ENCODE measurements at regions not wholly inside any gene's neighbourhood (a gene's known extent, or its start where the extent isn't known, plus 50 kb on each side); places are given as distances from the start of the nearest gene placed in this dataset.

- no peaks in the 10 kb centered on the region for H3K4me1 ChIP-seq (ENCODE audit: control insufficient read depth, extremely low read depth, insufficient read depth, low read length)
- dilution Hi-C loops (cut with MboI; ENCODE audit: extremely low pct_ligation_motif_present, low sequenced_read_pairs) = no loop called here
- no peaks in the 10 kb centered on the region for H3K79me2 ChIP-seq (ENCODE audit: control insufficient read depth, insufficient read depth, low read length)
- H3K9me1 ChIP-seq (ENCODE audit: control insufficient read depth, extremely low read depth, insufficient read depth, low read length) = no peaks in the 10 kb centered on the region
- no peak overlapping the region for H3K27ac ChIP-seq (ENCODE audit: control insufficient read depth, insufficient read depth, low read length)
- DNase-seq (ENCODE audit: low read depth, low spot score) (no peak), FAIRE-seq (no peak)
- H3K9me3 ChIP-seq (ENCODE audit: control insufficient read depth, low read depth, low read length) = no peaks in the 10 kb centered on the region
- H2AFZ ChIP-seq (ENCODE audit: control insufficient read depth, low read length) = no peak overlapping the region
- H3K9ac ChIP-seq (ENCODE audit: control insufficient read depth, extremely low read depth, insufficient read depth, low read length) = no peak overlapping the region
- H3K36me3 ChIP-seq (ENCODE audit: control insufficient read depth in 2 of 2, extremely low read depth in 1 of 2, insufficient read depth in 2 of 2, low read length in 2 of 2) = no peaks in the 10 kb centered on the region
- no peaks in the 10 kb centered on the region for H4K20me1 ChIP-seq (ENCODE audit: control insufficient read depth, extremely low read depth, insufficient read depth, low read length)
- no peaks in the 10 kb centered on the region for H3K27me3 ChIP-seq (ENCODE audit: control insufficient read depth, extremely low read depth, insufficient read depth, low read length)
- H3K4me2 ChIP-seq (ENCODE audit: control insufficient read depth, extremely low read depth, insufficient read depth, low read depth, low read length) = no peak overlapping the region
- no peak overlapping the region for H3K4me3 ChIP-seq (ENCODE audit: control insufficient read depth in 2 of 3, extremely low read depth in 1 of 3, insufficient read depth in 2 of 3, low read depth in 1 of 3, low read length in 3 of 3)
- TF ChIP-seq CTCF (optimal IDR thresholded peaks at IDR 0.05 in 1 of 3, IDR thresholded peaks at IDR 0.05 in 1 of 3, conservative IDR thresholded peaks at IDR 0.05 in 1 of 3; ENCODE audit: extremely low read depth in 1 of 3, insufficient read depth in 2 of 3, low read length in 3 of 3) = no peak
- no peak for TF ChIP-seq EZH2 (IDR thresholded peaks at IDR 0.05; ENCODE audit: low read length)
Observed at GRCh38 chr1:30126848-30127247, 596.5 kb downstream of the MATN1 start.

DNA sequence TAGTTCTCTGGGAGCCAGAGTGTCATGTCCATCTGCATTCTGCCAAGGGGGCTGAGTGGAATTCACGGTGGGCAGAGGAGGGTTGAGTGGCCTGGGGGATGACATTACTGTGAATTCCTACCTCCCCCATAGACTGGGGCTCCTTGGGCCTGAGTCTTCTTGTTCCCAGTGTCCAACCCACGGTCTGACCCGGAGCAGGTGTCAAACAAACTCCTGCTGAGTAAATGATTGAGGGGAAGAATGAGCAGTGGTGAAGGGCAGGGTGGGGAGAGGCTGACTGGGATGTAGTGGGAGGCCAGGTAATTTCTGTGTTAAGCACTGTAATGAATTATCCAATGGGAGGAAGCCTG is 597.6 kb downstream of the MATN1 start:
- Histone ChIP-seq H2AFZ (ENCODE audit: control insufficient read depth, low read length) (no peak overlapping the region), H3K27me3 (ENCODE audit: control insufficient read depth, extremely low read depth, insufficient read depth, low read length) (no peaks in the 10 kb centered on the region), H3K4me1 (ENCODE audit: control insufficient read depth, extremely low read depth, insufficient read depth, low read length) (no peaks in the 10 kb centered on the region), H3K27ac (ENCODE audit: control insufficient read depth, insufficient read depth, low read length) (no peak overlapping the region), H3K9me1 (ENCODE audit: control insufficient read depth, extremely low read depth, insufficient read depth, low read length) (no peaks in the 10 kb centered on the region), H3K4me3 (ENCODE audit: control insufficient read depth in 2 of 3, extremely low read depth in 1 of 3, insufficient read depth in 2 of 3, low read depth in 1 of 3, low read length in 3 of 3) (no peak overlapping the region), H3K36me3 (ENCODE audit: control insufficient read depth in 2 of 2, extremely low read depth in 1 of 2, insufficient read depth in 2 of 2, low read length in 2 of 2) (no peaks in the 10 kb centered on the region), H3K4me2 (ENCODE audit: control insufficient read depth, extremely low read depth, insufficient read depth, low read depth, low read length) (no peak overlapping the region), H4K20me1 (ENCODE audit: control insufficient read depth, extremely low read depth, insufficient read depth, low read length) (no peaks in the 10 kb centered on the region), H3K9me3 (ENCODE audit: control insufficient read depth, low read depth, low read length) (no peaks in the 10 kb centered on the region), H3K79me2 (ENCODE audit: control insufficient read depth, insufficient read depth, low read length) (no peaks in the 10 kb centered on the region), H3K9ac (ENCODE audit: control insufficient read depth, extremely low read depth, insufficient read depth, low read length) (no peak overlapping the region)
- DNase-seq (ENCODE audit: low read depth, low spot score) (no peak), FAIRE-seq (no peak)
- TF ChIP-seq EZH2 (IDR thresholded peaks at IDR 0.05; ENCODE audit: low read length) = no peak
- no peak for TF ChIP-seq CTCF (optimal IDR thresholded peaks at IDR 0.05 in 1 of 3, IDR thresholded peaks at IDR 0.05 in 1 of 3, conservative IDR thresholded peaks at IDR 0.05 in 1 of 3; ENCODE audit: extremely low read depth in 1 of 3, insufficient read depth in 2 of 3, low read length in 3 of 3)
- dilution Hi-C loops (cut with MboI; ENCODE audit: extremely low pct_ligation_motif_present, low sequenced_read_pairs) = no loop called here

Data from keratinocyte (primary cell).